Skeletal muscle tissue (tissue), 4 donors: ENCODE measurements at regions not wholly inside any gene's neighbourhood (a gene's known extent, or its start where the extent isn't known, plus 50 kb on each side); places are given as distances from the start of the nearest gene placed in this dataset. TPM values are rescaled to one million over a fixed set of nuclear protein-coding genes. Genes with fewer than 3 reads are reported as not detected.

Source experiments
- H3K27ac ChIP-seq: one replicate; pipeline ENCODE4 v1.7.0; 2013; ENCODE audit warnings: mild to moderate bottlenecking, low read depth, low read length, inconsistent platforms
- H3K27me3 ChIP-seq, 3 donors: one replicate each; pipeline ENCODE4 v1.7.0; 2013; ENCODE audit warnings: low read length in 3 of 3; ENCODE audit not compliant: control insufficient read depth in 3 of 3, insufficient read depth in 3 of 3
- H3K36me3 ChIP-seq, 3 donors: one replicate each; pipeline ENCODE4 v1.7.0; 2013; ENCODE audit warnings: low read length in 3 of 3; ENCODE audit not compliant: control insufficient read depth in 3 of 3, insufficient read depth in 3 of 3
- H3K4me1 ChIP-seq, 3 donors: one replicate each; pipeline ENCODE4 v1.7.0; 2013; ENCODE audit warnings: low read length in 3 of 3, mild to moderate bottlenecking in 3 of 3; ENCODE audit not compliant: control insufficient read depth in 3 of 3, insufficient read depth in 3 of 3
- H3K4me3 ChIP-seq, 3 donors: one replicate each; pipeline ENCODE4 v1.7.0; 2013; ENCODE audit warnings: low read length in 3 of 3
- H3K9ac ChIP-seq, 3 donors: one replicate each; pipeline ENCODE4 v1.7.0; 2013; ENCODE audit warnings: low read length in 3 of 3, mild to moderate bottlenecking in 3 of 3, moderate library complexity in 2 of 3, low read depth in 1 of 3
- H3K9me3 ChIP-seq, 3 donors: one replicate each; pipeline ENCODE4 v1.7.0; 2013; ENCODE audit warnings: low read length in 3 of 3; ENCODE audit not compliant: control insufficient read depth in 3 of 3
- small RNA-seq: library from RNA; depleted of rRNA; stranded (forward); fragments of <200 nt; gene quantifications from one replicate; pipeline ENCODE3, GENCODE V24; 2014
- donor health status: Osteomylitis.

DNA sequence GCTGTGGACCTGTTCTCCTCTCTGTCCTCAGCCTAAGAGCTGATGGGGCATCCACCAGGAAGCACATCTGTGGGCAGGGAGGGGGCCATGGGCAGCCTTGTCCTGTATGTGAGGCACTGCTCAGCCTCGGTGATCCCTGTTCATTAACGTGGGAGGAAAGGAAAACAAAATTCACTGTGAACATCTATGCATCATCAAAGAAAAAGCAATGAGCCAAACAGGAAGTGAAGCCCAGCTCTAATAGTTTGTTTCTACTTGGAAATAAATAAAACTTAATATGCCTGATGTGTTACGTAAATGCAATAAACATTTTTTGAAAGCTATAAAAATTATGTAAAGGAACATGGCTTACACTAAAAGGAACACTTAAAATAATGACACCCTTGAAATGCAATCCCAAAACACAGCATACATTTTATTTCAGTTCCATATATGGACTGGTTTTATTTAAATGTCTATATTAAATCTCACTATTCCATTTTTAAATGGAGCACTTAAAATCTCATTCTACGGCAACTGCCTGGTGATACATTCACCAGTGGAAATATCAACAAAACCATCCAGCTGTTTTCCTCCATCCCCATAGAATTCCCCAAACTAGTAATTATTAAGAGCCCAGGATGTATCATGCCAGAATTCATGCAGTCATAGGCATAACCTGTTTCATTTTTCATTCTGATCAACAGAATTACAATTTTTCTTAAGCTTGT lies 78.3 kb downstream of the ZNF280B start:
- no peak overlapping the region for H3K27ac ChIP-seq
- no peaks in the 10 kb centered on the region for H3K9me3 ChIP-seq
- no peak overlapping the region for H3K9ac ChIP-seq
- no peaks in the 10 kb centered on the region for H3K36me3 ChIP-seq
- peaks cover 19 to 33% (median 19%) of the 10 kb centered on the region in 3 donors for H3K27me3 ChIP-seq
- no peak overlapping the region for H3K4me3 ChIP-seq
- H3K4me1 ChIP-seq, result peaks cover 0 to 3% (median 0%) of the 10 kb centered on the region in 3 donors

GRCh38 chr22:22431271-22432220 lies 77.0 kb downstream of the ZNF280B start:
- Histone ChIP-seq H3K4me1 (no peaks in the 10 kb centered on the region), H3K27me3 (peaks cover 6 to 20% (median 12%) of the 10 kb centered on the region in 3 donors), H3K36me3 (no peaks in the 10 kb centered on the region), H3K4me3 (no peak overlapping the region), H3K27ac (no peak overlapping the region), H3K9ac (no peak overlapping the region), H3K9me3 (no peaks in the 10 kb centered on the region)

GRCh38 chr22:22432479-22432878 lies 76.1 kb downstream of the ZNF280B start:
- no peaks in the 10 kb centered on the region for H3K36me3 ChIP-seq
- H3K4me1 ChIP-seq, result no peaks in the 10 kb centered on the region
- H3K4me3 ChIP-seq, result no peak overlapping the region
- H3K9ac ChIP-seq, result no peak overlapping the region
- peaks cover 4 to 13% (median 6%) of the 10 kb centered on the region in 3 donors for H3K27me3 ChIP-seq
- H3K9me3 ChIP-seq, result no peaks in the 10 kb centered on the region
- H3K27ac ChIP-seq, result no peak overlapping the region

DNA sequence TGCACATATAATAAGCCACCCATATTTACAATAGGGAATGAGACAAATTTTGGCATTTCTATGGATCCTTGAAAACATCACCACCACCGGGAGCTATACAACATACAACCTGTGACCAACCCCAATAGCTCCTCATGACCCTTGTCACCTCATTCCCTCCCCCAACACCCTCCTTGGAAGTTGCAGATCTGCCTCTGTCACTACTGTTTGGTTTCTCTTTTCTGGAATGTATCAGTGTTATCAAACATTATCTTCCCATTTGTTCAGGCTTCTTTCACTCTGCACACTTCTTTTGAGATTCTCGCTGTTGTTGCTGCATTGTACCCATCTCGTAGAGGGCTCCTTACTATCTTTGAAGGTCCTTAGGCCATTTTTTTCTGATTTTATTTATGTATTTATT lies 75.6 kb downstream of the ZNF280B start:
- Histone ChIP-seq H3K9me3 (no peaks in the 10 kb centered on the region), H3K27me3 (peaks cover 3 to 13% (median 4%) of the 10 kb centered on the region in 3 donors), H3K36me3 (no peaks in the 10 kb centered on the region), H3K4me3 (no peak overlapping the region), H3K4me1 (no peaks in the 10 kb centered on the region), H3K9ac (no peak overlapping the region), H3K27ac (no peak overlapping the region)

GRCh38 chr22:22433770-22434169 lies 74.8 kb downstream of the ZNF280B start:
- Histone ChIP-seq H3K9ac (no peak overlapping the region), H3K4me1 (no peaks in the 10 kb centered on the region), H3K36me3 (no peaks in the 10 kb centered on the region), H3K27me3 (peaks cover 0 to 17% (median under 1%) of the 10 kb centered on the region in 3 donors), H3K4me3 (no peak overlapping the region), H3K27ac (no peak overlapping the region), H3K9me3 (no peaks in the 10 kb centered on the region)

Small RNA genes in the stretch of these regions (small RNA-seq; reads per million reads assigned to genes)
- gene AC245291.3 (not detected), gene IGLVVII-41-1 (not detected)
